GM12878 (cell line): ENCODE measurements at regions not wholly inside any gene's neighbourhood (a gene's known extent, or its start where the extent isn't known, plus 50 kb on each side); places are given as distances from the start of the nearest gene placed in this dataset.
"Not testable (repeated sequence)": the region's sequence is repeated elsewhere in the genome, so short reads cannot be mapped to it uniquely, and the experiment has no call there.

Source experiments
- ATAC-seq: fragments of 200-7000 bp; cut with Tn5 transposase; 3 replicates; pipeline ENCODE4 v1.9.1; 2020; ENCODE audit warnings: mild to moderate bottlenecking, moderate library complexity
- BruUV-seq: library from RNA; stranded (reverse); fragments of 400-500 nt; replicated peaks from 2 replicates; lab custom pipeline; 2021; lab: Mats Ljungman, UMichigan
- CTCF ChIA-PET: fragments of 300-600 bp; sonication (Branson Sonifier 250); formaldehyde crosslinking; extraction: SDS; loops from one replicate; lab custom pipeline; 2021; ENCODE audit warnings: inconsistent platforms; lab: Yijun Ruan, JAX
- POLR2A ChIA-PET: fragments of 350-600 bp; formaldehyde crosslinking; extraction: SDS; loops from one replicate; lab custom pipeline; 2021; ENCODE audit warnings: inconsistent platforms; lab: Charles Lee
- RAD21 ChIA-PET: fragments of 300-600 bp; sonication (Branson Sonifier 250); formaldehyde crosslinking; loops from one replicate; lab custom pipeline; 2023; ENCODE audit warnings: antibody characterized with exemption; ENCODE audit not compliant: unreplicated experiment; lab: Charles Lee
- SMC1A ChIA-PET: fragments of 300-600 bp; sonication (Branson Sonifier 250); formaldehyde crosslinking; loops from one replicate; lab custom pipeline; 2023; ENCODE audit not compliant: unreplicated experiment, uncharacterized antibody; lab: Charles Lee
- DNase-seq: peaks from one replicate; pipeline ENCODE4 v3.0.0-alpha.2; 2011; ENCODE audit warnings: low read depth, low spot score
- FAIRE-seq: peaks from 3 replicates; lab custom pipeline; 2011; peaks lifted over from hg19 to GRCh38; lab: Jason Lieb, UNC
- H2AFZ ChIP-seq: 2 replicates; pipeline ENCODE4 v1.6.0; 2011; ENCODE audit warnings: low read depth, low read length, control low read depth; ENCODE audit not compliant: control insufficient read depth
- H3K27ac ChIP-seq: 2 replicates; pipeline ENCODE4 v1.5.1; 2011; ENCODE audit warnings: control low read depth; ENCODE audit not compliant: control insufficient read depth, insufficient read depth
- H3K27me3 ChIP-seq, 2 experiments: replicated peaks in 1 of 2; 2 replicates each; pipeline versions ENCODE4 v1.6.0 to v1.6.1; 2011; ENCODE audit warnings: low read length in 1 of 2; ENCODE audit not compliant: control insufficient read depth in 2 of 2, insufficient read depth in 2 of 2
- H3K36me3 ChIP-seq, 2 experiments: 2 replicates each; pipeline ENCODE4 v1.5.1; 2011; ENCODE audit warnings: low read length in 1 of 2; ENCODE audit not compliant: control insufficient read depth in 2 of 2, insufficient read depth in 2 of 2
- H3K4me1 ChIP-seq: 2 replicates; pipeline ENCODE4 v1.6.1; 2011; ENCODE audit warnings: mild to moderate bottlenecking, low read length, moderate library complexity, mixed read lengths; ENCODE audit not compliant: control insufficient read depth, insufficient read depth
- H3K4me2 ChIP-seq: 2 replicates; pipeline ENCODE4 v1.6.0; 2011; ENCODE audit warnings: control low read depth; ENCODE audit not compliant: control insufficient read depth, insufficient read depth
- H3K4me3 ChIP-seq: fragments of 200-600 bp; sonication (generic); 2 replicates; pipeline ENCODE4 v1.5.1; 2016
- H3K79me2 ChIP-seq: 2 replicates; pipeline ENCODE4 v1.6.0; 2011; ENCODE audit warnings: low read length; ENCODE audit not compliant: control insufficient read depth, insufficient read depth
- H3K9ac ChIP-seq: 2 replicates; pipeline ENCODE4 v1.8.0; 2011; ENCODE audit warnings: low read length, control low read depth, mixed read lengths; ENCODE audit not compliant: control insufficient read depth, insufficient read depth
- H3K9me3 ChIP-seq: replicated peaks from 3 replicates; pipeline ENCODE4 v1.5.1; 2011; ENCODE audit warnings: mild to moderate bottlenecking, low read length; ENCODE audit not compliant: control insufficient read depth, insufficient read depth
- H4K20me1 ChIP-seq: 2 replicates; pipeline ENCODE4 v1.6.0; 2011; ENCODE audit not compliant: control insufficient read depth, insufficient read depth
- GABPA ChIP-seq: IDR thresholded peaks from 2 replicates; pipeline ENCODE4 v1.6.1; 2014; ENCODE audit warnings: antibody characterized with exemption, low read depth, mild to moderate bottlenecking, inconsistent platforms
- JUNB ChIP-seq: IDR thresholded peaks from 2 replicates; pipeline ENCODE4 v1.6.1; 2016; ENCODE audit warnings: antibody characterized with exemption, mild to moderate bottlenecking
- NBN ChIP-seq: fragments of 450-650 bp; IDR thresholded peaks from 2 replicates; pipeline ENCODE4 v1.6.1; 2016
- NRF1 ChIP-seq: conservative IDR thresholded peaks from 2 replicates; pipeline ENCODE4 v1.6.1; 2011; ENCODE audit warnings: mild to moderate bottlenecking, low read depth, low read length, improper control_type of control experiment
- PAX5 ChIP-seq: IDR thresholded peaks from 2 replicates; pipeline ENCODE4 v1.6.1; 2011; ENCODE audit warnings: low read depth, low read length, borderline replicate concordance
- PKNOX1 ChIP-seq: fragments of 450-650 bp; IDR thresholded peaks from 2 replicates; pipeline ENCODE4 v1.6.1; 2016; ENCODE audit warnings: mild to moderate bottlenecking
- SIN3A ChIP-seq: IDR thresholded peaks from 2 replicates; pipeline ENCODE4 v1.6.1; 2012; ENCODE audit warnings: low read depth, low read length, improper control_type of control experiment
- WGBS: methylation state at CpG from one replicate; pipeline ENCODE4 v1.1.6; 2016; ENCODE audit warnings: low lambda C conversion rate; ENCODE audit not compliant: insufficient replicate concordance, insufficient coverage; ENCODE audit errors: missing lambda C conversion rate; 5-methylcytosine and 5-hydroxymethylcytosine counted together
- in situ Hi-C: fragments of 300-500 bp; cut with MboI; formaldehyde crosslinking; loops from 9 replicates; pipeline ENCODE4 v1.14.3; 2018; ENCODE audit warnings: mixed read lengths
- intact Hi-C: fragments of 100-400 bp; cut with micrococcal nuclease; formaldehyde crosslinking; loops from one replicate; pipeline ENCODE4 v1.14.2; 2022; ENCODE audit not compliant: unreplicated experiment
- TF ChIP-seq, protein P1 (sequence below): fragments of 150-350 bp; IDR thresholded peaks from 2 replicates; pipeline ENCODE4 v1.6.1; 2016; ENCODE audit warnings: low read depth, low read length

DNA sequence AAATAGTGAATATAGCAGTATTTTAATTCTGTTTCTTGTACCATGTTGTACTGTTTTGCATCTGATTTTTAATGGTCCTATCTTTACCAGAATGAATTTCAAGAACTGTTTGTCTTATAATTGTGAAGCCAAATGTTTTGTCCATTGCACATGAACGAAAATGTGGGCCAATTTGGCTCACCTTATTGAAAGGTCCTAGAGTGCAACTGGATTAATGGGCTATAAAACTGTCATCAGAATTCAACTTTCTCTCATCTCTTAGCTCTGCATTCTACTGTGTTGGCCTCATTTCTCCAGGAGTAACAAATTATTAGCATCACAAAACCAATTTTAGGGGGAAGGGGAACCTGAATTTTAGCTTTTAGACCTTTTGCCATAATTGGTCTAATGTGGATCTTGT, 179.4 kb upstream of the NUDT12 start:
- WGBS: 0% methylated on average over 1 of the region's 1 CpG
- RAD21 ChIA-PET: no interaction called here
- H4K20me1 ChIP-seq: no peaks in the 10 kb centered on the region
- in situ Hi-C loops: no loop called here
- CTCF ChIA-PET: no interaction called here
- ATAC-seq (no peak), FAIRE-seq (no peak), DNase-seq (no peak)
- H2AFZ ChIP-seq: no peak overlapping the region
- H3K4me1 ChIP-seq: no peaks in the 10 kb centered on the region
- H3K36me3 ChIP-seq: no peaks in the 10 kb centered on the region
- no peak overlapping the region for H3K4me3 ChIP-seq
- intact Hi-C loops: no loop called here
- no peak overlapping the region for H3K9ac ChIP-seq
- no peak overlapping the region for H3K4me2 ChIP-seq
- H3K27ac ChIP-seq: no peak overlapping the region
- POLR2A ChIA-PET: no interaction called here
- no peaks in the 10 kb centered on the region for H3K9me3 ChIP-seq
- SMC1A ChIA-PET: interaction anchor here (0.6 kb wide), 1 partner anchor 160 kb away, joined by 3 read pairs; no protein-coding TSS in a partner anchor
- no peaks in the 10 kb centered on the region for H3K27me3 ChIP-seq
- no TSS peak for BruUV-seq
- no peaks in the 10 kb centered on the region for H3K79me2 ChIP-seq
- TF ChIP-seq JUNB: no peak
- TF ChIP-seq GABPA: no peak
- TF ChIP-seq NBN: no peak
- TF ChIP-seq, protein P1, sequence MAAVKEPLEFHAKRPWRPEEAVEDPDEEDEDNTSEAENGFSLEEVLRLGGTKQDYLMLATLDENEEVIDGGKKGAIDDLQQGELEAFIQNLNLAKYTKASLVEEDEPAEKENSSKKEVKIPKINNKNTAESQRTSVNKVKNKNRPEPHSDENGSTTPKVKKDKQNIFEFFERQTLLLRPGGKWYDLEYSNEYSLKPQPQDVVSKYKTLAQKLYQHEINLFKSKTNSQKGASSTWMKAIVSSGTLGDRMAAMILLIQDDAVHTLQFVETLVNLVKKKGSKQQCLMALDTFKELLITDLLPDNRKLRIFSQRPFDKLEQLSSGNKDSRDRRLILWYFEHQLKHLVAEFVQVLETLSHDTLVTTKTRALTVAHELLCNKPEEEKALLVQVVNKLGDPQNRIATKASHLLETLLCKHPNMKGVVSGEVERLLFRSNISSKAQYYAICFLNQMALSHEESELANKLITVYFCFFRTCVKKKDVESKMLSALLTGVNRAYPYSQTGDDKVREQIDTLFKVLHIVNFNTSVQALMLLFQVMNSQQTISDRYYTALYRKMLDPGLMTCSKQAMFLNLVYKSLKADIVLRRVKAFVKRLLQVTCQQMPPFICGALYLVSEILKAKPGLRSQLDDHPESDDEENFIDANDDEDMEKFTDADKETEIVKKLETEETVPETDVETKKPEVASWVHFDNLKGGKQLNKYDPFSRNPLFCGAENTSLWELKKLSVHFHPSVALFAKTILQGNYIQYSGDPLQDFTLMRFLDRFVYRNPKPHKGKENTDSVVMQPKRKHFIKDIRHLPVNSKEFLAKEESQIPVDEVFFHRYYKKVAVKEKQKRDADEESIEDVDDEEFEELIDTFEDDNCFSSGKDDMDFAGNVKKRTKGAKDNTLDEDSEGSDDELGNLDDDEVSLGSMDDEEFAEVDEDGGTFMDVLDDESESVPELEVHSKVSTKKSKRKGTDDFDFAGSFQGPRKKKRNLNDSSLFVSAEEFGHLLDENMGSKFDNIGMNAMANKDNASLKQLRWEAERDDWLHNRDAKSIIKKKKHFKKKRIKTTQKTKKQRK: no peak
- no peak for TF ChIP-seq PAX5
- no peak for TF ChIP-seq SIN3A
- no peak for TF ChIP-seq PKNOX1
- TF ChIP-seq NRF1: no peak
- TF ChIP-seq, all 136 proteins: peak for 0

- intact Hi-C loops, FAIRE-seq: not testable (repeated sequence)
- RAD21 ChIA-PET: interaction anchor here (0.5 kb wide), 1 partner anchor 244 kb away, joined by 3 read pairs; no protein-coding TSS in a partner anchor
Measured at GRCh38 chr5:103736343-103736742, 173.8 kb upstream of the NUDT12 start.

More at GRCh38 chr5:103736343-103736742, 173.8 kb upstream of the NUDT12 start:
- H3K27ac ChIP-seq, H2AFZ ChIP-seq, DNase-seq, BruUV-seq, H3K79me2 ChIP-seq, POLR2A ChIA-PET, H3K4me2 ChIP-seq, CTCF ChIA-PET, in situ Hi-C loops, H3K9ac ChIP-seq, H3K4me3 ChIP-seq, H3K36me3 ChIP-seq, ATAC-seq, H4K20me1 ChIP-seq, SMC1A ChIA-PET, H3K9me3 ChIP-seq, H3K4me1 ChIP-seq, H3K27me3 ChIP-seq: not testable (repeated sequence)
- WGBS: 64% methylated on average over 8 of the region's 8 CpGs
